GM12878 (cell line): ENCODE measurements at regions not wholly inside any gene's neighbourhood (a gene's known extent, or its start where the extent isn't known, plus 50 kb on each side); places are given as distances from the start of the nearest gene placed in this dataset.

Source experiments
- EP300 ChIP-seq, 2 experiments: fragments of 150-350 bp in 1 of 2; IDR thresholded peaks; 2 replicates each; pipeline ENCODE4 v1.6.1; 2011 to 2012; ENCODE audit warnings: low read depth in 2 of 2, low read length in 2 of 2, borderline replicate concordance in 1 of 2, improper control_type of control experiment in 1 of 2, inconsistent platforms in 1 of 2; ENCODE audit not compliant: control insufficient read depth in 1 of 2
- GATAD2B ChIP-seq: fragments of 450-650 bp; conservative IDR thresholded peaks from 2 replicates; pipeline ENCODE4 v1.6.1; 2017; ENCODE audit warnings: low read depth, mild to moderate bottlenecking, moderate library complexity
- POLR2AphosphoS5 ChIP-seq: IDR thresholded peaks from 2 replicates; pipeline ENCODE4 v1.6.1; 2011; ENCODE audit warnings: mild to moderate bottlenecking, low read length, inconsistent platforms
- RAD21 ChIP-seq: IDR thresholded peaks from 2 replicates; pipeline ENCODE4 v1.6.1; 2011; ENCODE audit warnings: mild to moderate bottlenecking, low read depth, low read length, moderate library complexity; ENCODE audit not compliant: insufficient read depth
- TF ChIP-seq, protein P1 (sequence below), 3 experiments: IDR thresholded peaks in 2 of 3; conservative IDR thresholded peaks in 1 of 3; 2 replicates each; pipeline ENCODE4 v1.5.1; 2011; ENCODE audit warnings: low read depth in 3 of 3, low read length in 3 of 3, mild to moderate bottlenecking in 3 of 3, control low read depth in 2 of 3, moderate library complexity in 2 of 3, inconsistent platforms in 1 of 3, mixed read lengths in 1 of 3; ENCODE audit not compliant: control insufficient read depth in 2 of 3, insufficient read depth in 1 of 3; ENCODE audit errors: extremely low read depth in 1 of 3
- TF ChIP-seq, protein P2 (sequence below): IDR thresholded peaks from 2 replicates; pipeline ENCODE4 v1.6.1; 2012; ENCODE audit warnings: low read depth, low read length, improper control_type of control experiment
- TF ChIP-seq, protein P3 (sequence below): IDR thresholded peaks from 2 replicates; pipeline ENCODE4 v1.6.1; 2012; ENCODE audit warnings: low read length, inconsistent platforms

DNA sequence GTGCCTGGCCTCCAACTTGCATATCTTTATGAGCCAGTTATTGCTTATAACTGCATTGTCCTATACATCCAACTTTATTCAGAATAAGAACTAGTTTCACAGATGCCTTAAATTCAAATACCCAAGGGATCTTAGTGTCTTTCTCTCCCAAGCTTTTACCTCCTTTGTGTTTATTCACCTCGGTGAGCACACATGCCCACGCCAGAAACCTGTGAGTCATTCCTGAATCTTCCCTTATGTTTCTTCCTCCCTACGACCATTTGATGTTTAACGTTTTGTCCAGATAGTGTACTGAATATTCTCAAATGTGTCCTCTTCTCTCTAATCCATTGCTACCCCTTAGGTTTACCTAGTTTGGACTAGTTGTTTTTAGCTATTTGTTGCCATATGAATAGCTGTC is 55.5 kb upstream of the MEGF10 start:
- TF ChIP-seq, protein P1, sequence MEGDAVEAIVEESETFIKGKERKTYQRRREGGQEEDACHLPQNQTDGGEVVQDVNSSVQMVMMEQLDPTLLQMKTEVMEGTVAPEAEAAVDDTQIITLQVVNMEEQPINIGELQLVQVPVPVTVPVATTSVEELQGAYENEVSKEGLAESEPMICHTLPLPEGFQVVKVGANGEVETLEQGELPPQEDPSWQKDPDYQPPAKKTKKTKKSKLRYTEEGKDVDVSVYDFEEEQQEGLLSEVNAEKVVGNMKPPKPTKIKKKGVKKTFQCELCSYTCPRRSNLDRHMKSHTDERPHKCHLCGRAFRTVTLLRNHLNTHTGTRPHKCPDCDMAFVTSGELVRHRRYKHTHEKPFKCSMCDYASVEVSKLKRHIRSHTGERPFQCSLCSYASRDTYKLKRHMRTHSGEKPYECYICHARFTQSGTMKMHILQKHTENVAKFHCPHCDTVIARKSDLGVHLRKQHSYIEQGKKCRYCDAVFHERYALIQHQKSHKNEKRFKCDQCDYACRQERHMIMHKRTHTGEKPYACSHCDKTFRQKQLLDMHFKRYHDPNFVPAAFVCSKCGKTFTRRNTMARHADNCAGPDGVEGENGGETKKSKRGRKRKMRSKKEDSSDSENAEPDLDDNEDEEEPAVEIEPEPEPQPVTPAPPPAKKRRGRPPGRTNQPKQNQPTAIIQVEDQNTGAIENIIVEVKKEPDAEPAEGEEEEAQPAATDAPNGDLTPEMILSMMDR (IDR thresholded peaks at IDR 0.05 in 2 of 3, conservative IDR thresholded peaks at IDR 0.05 in 1 of 3; ENCODE audit: control insufficient read depth in 2 of 3, extremely low read depth in 1 of 3, insufficient read depth in 1 of 3, low read depth in 3 of 3, low read length in 3 of 3): no peak
- TF ChIP-seq, protein P2, sequence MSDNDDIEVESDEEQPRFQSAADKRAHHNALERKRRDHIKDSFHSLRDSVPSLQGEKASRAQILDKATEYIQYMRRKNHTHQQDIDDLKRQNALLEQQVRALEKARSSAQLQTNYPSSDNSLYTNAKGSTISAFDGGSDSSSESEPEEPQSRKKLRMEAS: no peak
- no peak for TF ChIP-seq RAD21
- no peak for TF ChIP-seq GATAD2B
- no peak for TF ChIP-seq POLR2AphosphoS5
- no peak for TF ChIP-seq EP300 (IDR thresholded peaks at IDR 0.05; ENCODE audit: borderline replicate concordance in 1 of 2, control insufficient read depth in 1 of 2, low read depth in 2 of 2, low read length in 2 of 2)
- TF ChIP-seq, protein P3, sequence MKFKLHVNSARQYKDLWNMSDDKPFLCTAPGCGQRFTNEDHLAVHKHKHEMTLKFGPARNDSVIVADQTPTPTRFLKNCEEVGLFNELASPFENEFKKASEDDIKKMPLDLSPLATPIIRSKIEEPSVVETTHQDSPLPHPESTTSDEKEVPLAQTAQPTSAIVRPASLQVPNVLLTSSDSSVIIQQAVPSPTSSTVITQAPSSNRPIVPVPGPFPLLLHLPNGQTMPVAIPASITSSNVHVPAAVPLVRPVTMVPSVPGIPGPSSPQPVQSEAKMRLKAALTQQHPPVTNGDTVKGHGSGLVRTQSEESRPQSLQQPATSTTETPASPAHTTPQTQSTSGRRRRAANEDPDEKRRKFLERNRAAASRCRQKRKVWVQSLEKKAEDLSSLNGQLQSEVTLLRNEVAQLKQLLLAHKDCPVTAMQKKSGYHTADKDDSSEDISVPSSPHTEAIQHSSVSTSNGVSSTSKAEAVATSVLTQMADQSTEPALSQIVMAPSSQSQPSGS: no peak
